HepG2 (cell line): ENCODE measurements at regions not wholly inside any gene's neighbourhood (a gene's known extent, or its start where the extent isn't known, plus 50 kb on each side); places are given as distances from the start of the nearest gene placed in this dataset.

ENCODE experiments used
- ATAC-seq: fragments of 200-7000 bp; cut with Tn5 transposase; 3 replicates; pipeline ENCODE4 v1.9.1; 2020; ENCODE audit warnings: mild to moderate bottlenecking, moderate library complexity
- BruUV-seq: library from RNA; stranded (reverse); fragments of 400-500 nt; replicated peaks from 2 replicates; lab custom pipeline; 2021; lab: Mats Ljungman, UMichigan
- CTCF ChIA-PET: fragments of 300-600 bp; formaldehyde crosslinking; extraction: SDS; loops from one replicate; lab custom pipeline; 2021; ENCODE audit warnings: low total read pairs, inconsistent platforms, low intra/inter-chr PET ratio; lab: Yijun Ruan, JAX
- POLR2A ChIA-PET: fragments of 350-600 bp; sonication (Branson Sonifier 250); formaldehyde crosslinking; loops from one replicate; lab custom pipeline; 2020; ENCODE audit warnings: antibody characterized with exemption, inconsistent platforms; lab: Yijun Ruan, JAX
- DNase-seq: peaks from one replicate; pipeline ENCODE4 v3.0.0-alpha.2; 2015; ENCODE audit warnings: low spot score
- FAIRE-seq: peaks from 3 replicates; lab custom pipeline; 2011; peaks lifted over from hg19 to GRCh38; lab: Jason Lieb, UNC
- H2AFZ ChIP-seq: one replicate; pipeline ENCODE4 v1.6.1; 2011; ENCODE audit warnings: low read length, inconsistent platforms
- H3K27ac ChIP-seq: fragments of 300-600 bp; 3 replicates; pipeline ENCODE4 v1.8.0; 2011; ENCODE audit warnings: mixed run types, mild to moderate bottlenecking, mixed read lengths, low read length, inconsistent platforms; ENCODE audit not compliant: insufficient read depth; ENCODE audit errors: extremely low read length
- H3K27me3 ChIP-seq, 2 experiments: fragments of 200-600 bp in 1 of 2; 2 replicates in 1 of 2; 3 replicates in 1 of 2; pipeline versions ENCODE4 v1.6.0 to v1.8.0; 2011; ENCODE audit warnings: low read length in 2 of 2, mild to moderate bottlenecking in 2 of 2, moderate library complexity in 2 of 2, inconsistent platforms in 1 of 2; ENCODE audit not compliant: insufficient read depth in 2 of 2, control insufficient read depth in 1 of 2
- H3K36me3 ChIP-seq, 2 experiments: fragments of 200-600 bp in 1 of 2; replicated peaks in 1 of 2; 2 replicates in 1 of 2; 3 replicates in 1 of 2; pipeline versions ENCODE4 v1.5.1 to v1.8.0; 2011; ENCODE audit warnings: low read length in 2 of 2, inconsistent platforms in 1 of 2; ENCODE audit not compliant: insufficient read depth in 2 of 2, control insufficient read depth in 1 of 2
- H3K4me1 ChIP-seq: 2 replicates; pipeline ENCODE4 v1.5.1; 2012; ENCODE audit warnings: low read length, inconsistent platforms; ENCODE audit not compliant: insufficient read depth
- H3K4me2 ChIP-seq: 2 replicates; pipeline ENCODE4 v1.6.0; 2011; ENCODE audit warnings: low read depth, low read length, inconsistent platforms
- H3K4me3 ChIP-seq, 3 experiments: fragments of 200-600 bp in 1 of 3; sonication (generic), shearing (Covaris generic) in 1 of 3; replicated peaks in 1 of 3; 2 replicates each; pipeline ENCODE4 v1.5.1; 2011 to 2016; ENCODE audit warnings: low read length in 3 of 3, inconsistent platforms in 2 of 3, low read depth in 2 of 3, mild to moderate bottlenecking in 2 of 3, control low read depth in 1 of 3, mixed read lengths in 1 of 3; ENCODE audit not compliant: insufficient read depth in 1 of 3
- H3K79me2 ChIP-seq: one replicate; pipeline ENCODE4 v1.6.1; 2011; ENCODE audit warnings: low read length, inconsistent platforms; ENCODE audit not compliant: insufficient read depth
- H3K9ac ChIP-seq: 2 replicates; pipeline ENCODE4 v1.6.0; 2011; ENCODE audit warnings: mild to moderate bottlenecking, low read depth, low read length, inconsistent platforms; ENCODE audit not compliant: insufficient read depth
- H3K9me3 ChIP-seq: 2 replicates; pipeline ENCODE4 v1.5.1; 2012; ENCODE audit warnings: mild to moderate bottlenecking, low read length
- H4K20me1 ChIP-seq: 2 replicates; pipeline ENCODE4 v1.6.0; 2011; ENCODE audit warnings: inconsistent platforms, mild to moderate bottlenecking, low read length, moderate library complexity; ENCODE audit not compliant: insufficient read depth
- AGO1 ChIP-seq: fragments of 200-400 bp; formaldehyde crosslinking; IDR thresholded peaks from 2 replicates; pipeline ENCODE4 v1.6.1; 2017; ENCODE audit warnings: mild to moderate bottlenecking, low read depth, low read length, moderate library complexity; ENCODE audit not compliant: poor library complexity, severe bottlenecking
- KLF15 ChIP-seq: sonication (generic); formaldehyde crosslinking; IDR thresholded peaks from 2 replicates; pipeline ENCODE4 v1.8.1; 2023; ENCODE audit warnings: borderline replicate concordance, mild to moderate bottlenecking, inconsistent platforms, missing genetic modification reagents, mixed read lengths
- MAFG ChIP-seq: sonication (generic); formaldehyde crosslinking; IDR thresholded peaks from 2 replicates; pipeline ENCODE4 v1.5.1; 2020; ENCODE audit warnings: mild to moderate bottlenecking, missing genetic modification reagents
- MIER2 ChIP-seq: IDR thresholded peaks from 2 replicates; pipeline ENCODE4 v1.6.1; 2016; ENCODE audit warnings: missing biosample characterization, missing genetic modification reagents
- NFIB ChIP-seq: sonication (generic); formaldehyde crosslinking; IDR thresholded peaks from 2 replicates; pipeline ENCODE4 v1.9.0; 2021; ENCODE audit warnings: missing genetic modification reagents, mild to moderate bottlenecking, borderline replicate concordance
- NFRKB ChIP-seq: fragments of 450-650 bp; IDR thresholded peaks from 2 replicates; pipeline ENCODE4 v1.6.1; 2017
- ZNF343 ChIP-seq: sonication (generic); formaldehyde crosslinking; IDR thresholded peaks from 2 replicates; pipeline ENCODE4 v1.4.0; 2020; ENCODE audit warnings: mild to moderate bottlenecking, missing genetic modification reagents
- ZNF615 ChIP-seq: sonication (generic); formaldehyde crosslinking; IDR thresholded peaks from 2 replicates; pipeline ENCODE4 v1.5.0; 2020; ENCODE audit warnings: mild to moderate bottlenecking, missing genetic modification reagents, borderline replicate concordance
- ZNF816 ChIP-seq: sonication (generic); formaldehyde crosslinking; IDR thresholded peaks from 2 replicates; pipeline ENCODE4 v1.8.0; 2022; ENCODE audit warnings: missing genetic modification reagents, mild to moderate bottlenecking, borderline replicate concordance
- whole genome bisulfite sequencing: methylation state at CpG from one replicate; pipeline ENCODE4 v1.1.6; 2017; ENCODE audit warnings: low lambda C conversion rate; 5-methylcytosine and 5-hydroxymethylcytosine counted together
- in situ Hi-C: cut with HindIII; loops from 2 replicates; pipeline ENCODE4 v1.10.0; 2017; ENCODE audit warnings: low pct_unique_long_range_greater_than_20kb; ENCODE audit not compliant: extremely low pct_ligation_motif_present
- intact Hi-C: fragments of 100-400 bp; cut with micrococcal nuclease; formaldehyde crosslinking; loops from one replicate; pipeline ENCODE4 v1.10.0; 2022; ENCODE audit not compliant: unreplicated experiment
- TF ChIP-seq, protein P1 (sequence below): sonication (generic); formaldehyde crosslinking; IDR thresholded peaks from 2 replicates; pipeline ENCODE4 v1.9.0; 2022; ENCODE audit warnings: missing genetic modification reagents, mild to moderate bottlenecking, borderline replicate concordance

DNA sequence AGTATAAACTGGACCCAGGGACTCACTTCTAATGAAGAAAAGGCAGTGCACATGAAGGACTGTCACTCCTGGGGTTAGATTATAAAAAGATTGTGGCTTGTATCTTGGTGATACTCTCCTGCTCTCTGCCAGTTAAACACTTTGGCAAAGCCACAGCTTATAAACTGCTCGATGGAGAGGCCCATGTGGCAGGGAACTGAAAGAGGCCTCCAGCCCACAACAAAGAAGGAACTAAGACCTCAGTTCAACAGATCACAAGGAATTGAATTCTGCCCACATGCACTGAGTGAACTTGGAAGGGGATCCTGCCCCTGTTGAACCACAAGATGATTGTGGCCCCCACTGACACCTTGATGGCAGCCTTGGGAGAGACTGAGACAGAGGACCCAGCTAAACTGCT is 363.8 kb downstream of the CBLN4 start:
- TF ChIP-seq, protein P1, sequence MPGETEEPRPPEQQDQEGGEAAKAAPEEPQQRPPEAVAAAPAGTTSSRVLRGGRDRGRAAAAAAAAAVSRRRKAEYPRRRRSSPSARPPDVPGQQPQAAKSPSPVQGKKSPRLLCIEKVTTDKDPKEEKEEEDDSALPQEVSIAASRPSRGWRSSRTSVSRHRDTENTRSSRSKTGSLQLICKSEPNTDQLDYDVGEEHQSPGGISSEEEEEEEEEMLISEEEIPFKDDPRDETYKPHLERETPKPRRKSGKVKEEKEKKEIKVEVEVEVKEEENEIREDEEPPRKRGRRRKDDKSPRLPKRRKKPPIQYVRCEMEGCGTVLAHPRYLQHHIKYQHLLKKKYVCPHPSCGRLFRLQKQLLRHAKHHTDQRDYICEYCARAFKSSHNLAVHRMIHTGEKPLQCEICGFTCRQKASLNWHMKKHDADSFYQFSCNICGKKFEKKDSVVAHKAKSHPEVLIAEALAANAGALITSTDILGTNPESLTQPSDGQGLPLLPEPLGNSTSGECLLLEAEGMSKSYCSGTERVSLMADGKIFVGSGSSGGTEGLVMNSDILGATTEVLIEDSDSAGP (CRISPR knock-in tag): no peak
- no peak for TF ChIP-seq KLF15 (CRISPR knock-in tag)
- no peak for TF ChIP-seq NFIB (CRISPR knock-in tag)
- TF ChIP-seq ZNF615 (CRISPR knock-in tag): no peak
- no peak for TF ChIP-seq NFRKB
- TF ChIP-seq MAFG (CRISPR knock-in tag): no peak
- no peak for TF ChIP-seq ZNF816 (CRISPR knock-in tag)
- TF ChIP-seq ZNF343 (CRISPR knock-in tag): no peak
- no peak for TF ChIP-seq MIER2 (CRISPR knock-in tag)
- no peak for TF ChIP-seq AGO1
- Histone ChIP-seq H3K36me3 (no peaks in the 10 kb centered on the region), H3K79me2 (no peaks in the 10 kb centered on the region), H3K4me2 (no peak overlapping the region), H2AFZ (no peak overlapping the region), H3K9ac (no peak overlapping the region), H4K20me1 (no peaks in the 10 kb centered on the region), H3K9me3 (peaks cover 97% of the 10 kb centered on the region), H3K4me3 (no peak overlapping the region), H3K27ac (no peak overlapping the region), H3K4me1 (no peaks in the 10 kb centered on the region), H3K27me3 (no peaks in the 10 kb centered on the region)
- POLR2A ChIA-PET: no interaction called here
- in situ Hi-C loops: no loop called here
- intact Hi-C loops: no loop called here
- ATAC-seq: no peak
- 0% methylated on average over 1 of the region's 1 CpG for WGBS
- FAIRE-seq: no peak
- CTCF ChIA-PET: no interaction called here
- BruUV-seq: no TSS peak
- DNase-seq: no peak
